ENCODE measurements at regions not wholly inside any gene's neighbourhood (a gene's known extent, or its start where the extent isn't known, plus 50 kb on each side); places are given as distances from the start of the nearest gene placed in this dataset.

- Histone ChIP-seq H3K4me1 (ENCODE audit: control insufficient read depth in 5 of 5, insufficient read depth in 5 of 5, low read length in 5 of 5) (peaks cover 0 to 4% (median 0%) of the 10 kb centered on the region in 5 donors), H3K27ac (ENCODE audit: low read depth in 1 of 2, low read length in 1 of 2) (no peak overlapping the region), H3K27me3 (ENCODE audit: control insufficient read depth in 3 of 3, insufficient read depth in 3 of 3, low read length in 2 of 3) (peaks cover 0 to 5% (median 0%) of the 10 kb centered on the region in 3 donors), H3K4me3 (no peak overlapping the region), H3K36me3 (ENCODE audit: control insufficient read depth in 4 of 4, insufficient read depth in 4 of 4, low read length in 4 of 4) (no peaks in the 10 kb centered on the region), H3K9ac (ENCODE audit: insufficient read depth in 1 of 2, low read length in 2 of 2) (no peak overlapping the region), H3K9me3 (ENCODE audit: control insufficient read depth in 4 of 4, insufficient read depth in 3 of 4, low read length in 3 of 4) (no peaks in the 10 kb centered on the region)
- no peak for TF ChIP-seq CTCF (IDR thresholded peaks at IDR 0.05; ENCODE audit: control extremely low read depth, extremely low read depth)
- ATAC-seq (ENCODE audit: insufficient read depth, low FRiP score) (no peak), DNase-seq (no peak)
- WGBS, 2 donors = 67 to 83% methylated on average over 4 of the region's 4 CpGs
Measured at GRCh38 chr20:22383156-22383555, 201.2 kb downstream of the FOXA2 start.

GRCh38 chr20:22382742-22383141 is 201.6 kb downstream of the FOXA2 start:
- H3K36me3 ChIP-seq (ENCODE audit: control insufficient read depth in 4 of 4, insufficient read depth in 4 of 4, low read length in 4 of 4) = no peaks in the 10 kb centered on the region
- no peak for TF ChIP-seq CTCF (IDR thresholded peaks at IDR 0.05; ENCODE audit: control extremely low read depth, extremely low read depth)
- ATAC-seq (ENCODE audit: insufficient read depth, low FRiP score) = no peak
- H3K27me3 ChIP-seq (ENCODE audit: control insufficient read depth in 3 of 3, insufficient read depth in 3 of 3, low read length in 2 of 3) = peaks cover 0 to 5% (median 0%) of the 10 kb centered on the region in 3 donors
- no peak overlapping the region for H3K9ac ChIP-seq (ENCODE audit: insufficient read depth in 1 of 2, low read length in 2 of 2)
- 50 to 63% methylated on average over 6 of the region's 6 CpGs for WGBS, 2 donors
- H3K4me3 ChIP-seq = no peak overlapping the region
- no peaks in the 10 kb centered on the region for H3K9me3 ChIP-seq (ENCODE audit: control insufficient read depth in 4 of 4, insufficient read depth in 3 of 4, low read length in 3 of 4)
- peaks cover 0 to 4% (median 0%) of the 10 kb centered on the region in 5 donors for H3K4me1 ChIP-seq (ENCODE audit: control insufficient read depth in 5 of 5, insufficient read depth in 5 of 5, low read length in 5 of 5)
- peak overlapping the region in 1 of 2 donors; percentile 51 for H3K27ac ChIP-seq (ENCODE audit: low read depth in 1 of 2, low read length in 1 of 2)
- no peak for DNase-seq

DNA sequence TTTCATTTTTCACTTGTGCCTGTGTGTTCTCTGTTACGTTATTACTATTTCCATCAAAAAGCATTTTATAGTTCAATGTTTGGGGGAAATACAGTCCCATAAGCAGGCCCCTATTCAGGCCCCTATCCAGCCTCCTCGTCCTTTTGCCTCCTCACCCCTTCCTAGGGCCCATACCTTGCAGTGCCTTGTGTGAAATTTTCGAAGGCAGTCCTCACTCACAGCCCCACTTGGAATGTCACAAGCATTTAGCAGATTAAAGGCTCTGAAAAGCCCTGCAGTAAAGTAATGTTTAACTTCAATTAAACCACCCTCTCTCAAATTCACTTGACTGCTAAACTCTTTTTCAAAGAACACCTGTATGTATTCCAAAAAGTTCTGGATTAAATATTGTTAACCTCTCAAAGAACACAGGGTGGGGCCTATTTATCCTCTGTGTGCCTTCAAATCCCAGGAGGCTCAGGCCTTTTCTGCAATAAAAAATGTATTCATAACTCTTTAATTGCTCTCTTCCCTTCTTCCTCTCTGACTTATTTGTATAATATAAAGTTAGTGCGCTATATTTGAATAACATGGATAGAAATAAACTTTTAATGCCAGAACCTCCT is 202.5 kb downstream of the FOXA2 start:
- Histone ChIP-seq H3K9ac (ENCODE audit: insufficient read depth in 1 of 2, low read length in 2 of 2) (no peak overlapping the region), H3K36me3 (ENCODE audit: control insufficient read depth in 4 of 4, insufficient read depth in 4 of 4, low read length in 4 of 4) (no peaks in the 10 kb centered on the region), H3K27me3 (ENCODE audit: control insufficient read depth in 3 of 3, insufficient read depth in 3 of 3, low read length in 2 of 3) (peaks cover 0 to 3% (median 0%) of the 10 kb centered on the region in 3 donors), H3K4me3 (no peak overlapping the region), H3K27ac (ENCODE audit: low read depth in 1 of 2, low read length in 1 of 2) (no peak overlapping the region), H3K9me3 (ENCODE audit: control insufficient read depth in 4 of 4, insufficient read depth in 3 of 4, low read length in 3 of 4) (no peaks in the 10 kb centered on the region), H3K4me1 (ENCODE audit: control insufficient read depth in 5 of 5, insufficient read depth in 5 of 5, low read length in 5 of 5) (peaks cover 0 to 4% (median 0%) of the 10 kb centered on the region in 5 donors)
- DNase-seq (peak in 1 of 3 donors; percentile 37), ATAC-seq (ENCODE audit: insufficient read depth, low FRiP score) (no peak)
- 57 to 86% methylated on average over 4 of the region's 4 CpGs for WGBS, 2 donors
- TF ChIP-seq CTCF (IDR thresholded peaks at IDR 0.05; ENCODE audit: control extremely low read depth, extremely low read depth) = no peak

DNA sequence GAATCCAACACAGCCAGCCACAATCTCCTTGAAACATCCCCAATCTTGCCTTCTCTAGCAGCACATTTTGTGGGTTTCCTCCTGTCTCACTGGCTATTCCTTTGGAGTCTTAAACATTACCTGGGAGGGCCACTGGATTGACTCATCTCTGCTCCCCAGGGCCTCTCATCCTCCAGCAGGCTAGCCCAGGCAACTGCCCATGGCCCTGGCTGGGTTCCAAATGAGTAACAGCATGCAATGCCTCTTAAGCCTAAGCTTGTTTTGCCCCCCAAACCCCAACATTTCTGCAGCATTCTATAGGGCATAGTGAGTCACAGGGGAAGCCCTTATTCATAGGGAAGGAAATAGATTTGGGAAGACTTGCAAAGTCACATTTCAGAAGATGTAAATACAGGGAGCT is 204.9 kb downstream of the FOXA2 start:
- Histone ChIP-seq H3K4me1 (ENCODE audit: control insufficient read depth in 5 of 5, insufficient read depth in 5 of 5, low read length in 5 of 5) (peaks cover 0 to 4% (median 0%) of the 10 kb centered on the region in 5 donors), H3K27ac (ENCODE audit: low read depth in 1 of 2, low read length in 1 of 2) (no peak overlapping the region), H3K9me3 (ENCODE audit: control insufficient read depth in 4 of 4, insufficient read depth in 3 of 4, low read length in 3 of 4) (no peaks in the 10 kb centered on the region), H3K4me3 (no peak overlapping the region), H3K27me3 (ENCODE audit: control insufficient read depth in 3 of 3, insufficient read depth in 3 of 3, low read length in 2 of 3) (no peaks in the 10 kb centered on the region), H3K9ac (ENCODE audit: insufficient read depth in 1 of 2, low read length in 2 of 2) (no peak overlapping the region), H3K36me3 (ENCODE audit: control insufficient read depth in 4 of 4, insufficient read depth in 4 of 4, low read length in 4 of 4) (no peaks in the 10 kb centered on the region)
- ATAC-seq (ENCODE audit: insufficient read depth, low FRiP score) (no peak), DNase-seq (no peak)
- TF ChIP-seq CTCF (IDR thresholded peaks at IDR 0.05; ENCODE audit: control extremely low read depth, extremely low read depth) = no peak
